Stimulated activated CD4-positive, alpha-beta T cell treated with anti-CD3 and anti-CD28 coated beads, Interleukin-1b, Interleukin-23, amount 100 ng/mL, for 24 hours (primary cell): ENCODE measurements at regions not wholly inside any gene's neighbourhood (a gene's known extent, or its start where the extent isn't known, plus 50 kb on each side); places are given as distances from the start of the nearest gene placed in this dataset.

Source experiments
- DNase-seq, 4 experiments: peaks; one replicate each; pipeline ENCODE4 v3.0.0-alpha.2; 2020; ENCODE audit warnings: low read depth in 4 of 4, low spot score in 1 of 4

- DNase-seq, result no peak
These were observed 182.0 kb upstream of the BCOR start for GRCh38 chrX:40279762-40280161.

GRCh38 chrX:40279091-40279430 is 181.3 kb upstream of the BCOR start:
- no peak for DNase-seq

GRCh38 chrX:40278340-40279090 is 180.8 kb upstream of the BCOR start:
- DNase-seq, result no peak

GRCh38 chrX:40277672-40278071 is 179.9 kb upstream of the BCOR start:
- DNase-seq, result no peak

GRCh38 chrX:40273356-40274050 is 175.7 kb upstream of the BCOR start:
- DNase-seq, result no peak

GRCh38 chrX:40272776-40273175 is 175.0 kb upstream of the BCOR start:
- DNase-seq, result no peak

GRCh38 chrX:40272141-40272540 is 174.4 kb upstream of the BCOR start:
- DNase-seq, result no peak

- DNase-seq, result no peak
These were observed 170.4 kb upstream of the BCOR start for GRCh38 chrX:40268188-40268520.

- no peak for DNase-seq
These were observed 169.8 kb upstream of the BCOR start for GRCh38 chrX:40267334-40268187.

- DNase-seq, result peak in 3 of 4 experiments; percentile 30 to 36 (median 36)
These were observed 169.0 kb upstream of the BCOR start for GRCh38 chrX:40266490-40267333.

- DNase-seq, result no peak
These were observed 168.2 kb upstream of the BCOR start for GRCh38 chrX:40265936-40266335.

- no peak for DNase-seq
These were observed 165.3 kb upstream of the BCOR start for GRCh38 chrX:40263014-40263560.

GRCh38 chrX:40262157-40263013 is 164.6 kb upstream of the BCOR start:
- DNase-seq, result no peak

GRCh38 chrX:40261833-40262156 is 164.0 kb upstream of the BCOR start:
- DNase-seq, result no peak

- DNase-seq, result no peak
These were observed 162.5 kb upstream of the BCOR start for GRCh38 chrX:40260146-40260747.

GRCh38 chrX:40258909-40259308 is 161.2 kb upstream of the BCOR start:
- no peak for DNase-seq

GRCh38 chrX:40253771-40254170 is 156.0 kb upstream of the BCOR start:
- no peak for DNase-seq

- DNase-seq, result no peak
These were observed 151.8 kb upstream of the BCOR start for GRCh38 chrX:40249582-40249981.

GRCh38 chrX:40248822-40249221 is 151.1 kb upstream of the BCOR start:
- no peak for DNase-seq
